Suprapubic skin (tissue), 4 donors: ENCODE measurements at regions not wholly inside any gene's neighbourhood (a gene's known extent, or its start where the extent isn't known, plus 50 kb on each side); places are given as distances from the start of the nearest gene placed in this dataset.

Source experiments
- DNase-seq, 2 donors: peaks; one replicate each; pipeline ENCODE4 v3.0.0-alpha.2; 2019; ENCODE audit warnings: low spot score in 2 of 2
- H3K27ac ChIP-seq: fragments of 200-600 bp; sonication (generic); one replicate; pipeline ENCODE4 v1.5.1; 2019
- H3K27me3 ChIP-seq: fragments of 200-600 bp; sonication (generic); one replicate; pipeline ENCODE4 v1.5.1; 2019
- H3K36me3 ChIP-seq: fragments of 200-600 bp; sonication (generic); one replicate; pipeline ENCODE4 v1.5.1; 2019
- H3K4me1 ChIP-seq: fragments of 200-600 bp; sonication (generic); one replicate; pipeline ENCODE4 v1.5.1; 2019
- H3K4me3 ChIP-seq: fragments of 200-600 bp; sonication (generic); one replicate; pipeline ENCODE4 v1.5.1; 2019; ENCODE audit warnings: mild to moderate bottlenecking
- H3K9me3 ChIP-seq: fragments of 200-600 bp; sonication (generic); one replicate; pipeline ENCODE4 v1.5.1; 2019
- CTCF ChIP-seq, 2 donors: fragments of 200-600 bp in 1 of 2; fragments of 450-650 bp in 1 of 2; sonication (generic) in 1 of 2; IDR thresholded peaks; one replicate each; pipeline ENCODE4 v1.5.1; 2016 to 2019; ENCODE audit warnings: antibody characterized with exemption in 2 of 2, mild to moderate bottlenecking in 1 of 2, moderate library complexity in 1 of 2
- EP300 ChIP-seq: sonication (generic); formaldehyde crosslinking; IDR thresholded peaks from one replicate; pipeline ENCODE4 v1.6.1; 2017; ENCODE audit warnings: antibody characterized with exemption
- POLR2A ChIP-seq, 2 donors: fragments of 450-650 bp; IDR thresholded peaks; one replicate each; pipeline ENCODE4 v1.6.1; 2017; ENCODE audit warnings: antibody characterized with exemption in 2 of 2, mild to moderate bottlenecking in 2 of 2, moderate library complexity in 2 of 2
- POLR2AphosphoS5 ChIP-seq, 3 donors: sonication (generic); formaldehyde crosslinking; IDR thresholded peaks; one replicate each; pipeline ENCODE4 v1.6.1; 2017; ENCODE audit warnings: antibody characterized with exemption in 3 of 3
- WGBS: methylation state at CpG from one replicate; pipeline ENCODE4 v1.1.5; 2018; 5-methylcytosine and 5-hydroxymethylcytosine counted together

DNA sequence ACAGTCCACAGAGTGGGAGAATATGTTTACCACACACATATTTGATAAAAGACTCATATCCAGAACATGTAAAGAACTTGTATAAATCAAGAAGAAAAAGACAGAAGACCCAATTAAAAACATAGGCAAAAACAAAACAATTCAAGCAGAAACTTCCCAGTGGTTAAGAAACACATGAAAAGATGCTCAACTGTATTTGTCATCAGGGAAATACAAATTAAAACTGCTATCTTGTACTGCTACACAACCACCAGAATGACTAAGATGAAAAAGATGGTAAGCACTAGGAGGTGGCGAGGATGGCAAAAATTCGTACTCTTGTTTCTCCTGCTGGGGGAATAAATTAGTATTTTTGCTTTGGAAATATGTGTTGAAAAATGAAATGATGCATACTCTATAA, 192.3 kb upstream of the C11orf87 start:
- Histone ChIP-seq H3K36me3 (no peaks in the 10 kb centered on the region), H3K4me3 (no peak overlapping the region), H3K27ac (no peak overlapping the region), H3K27me3 (no peaks in the 10 kb centered on the region), H3K9me3 (no peaks in the 10 kb centered on the region), H3K4me1 (no peaks in the 10 kb centered on the region)
- WGBS, result 90% methylated on average over 2 of the region's 2 CpGs
- TF ChIP-seq CTCF (IDR thresholded peaks at IDR 0.05) (no peak), POLR2A (IDR thresholded peaks at IDR 0.05) (no peak), POLR2AphosphoS5 (IDR thresholded peaks at IDR 0.05) (no peak), EP300 (no peak)
- DNase-seq, result no peak

DNA sequence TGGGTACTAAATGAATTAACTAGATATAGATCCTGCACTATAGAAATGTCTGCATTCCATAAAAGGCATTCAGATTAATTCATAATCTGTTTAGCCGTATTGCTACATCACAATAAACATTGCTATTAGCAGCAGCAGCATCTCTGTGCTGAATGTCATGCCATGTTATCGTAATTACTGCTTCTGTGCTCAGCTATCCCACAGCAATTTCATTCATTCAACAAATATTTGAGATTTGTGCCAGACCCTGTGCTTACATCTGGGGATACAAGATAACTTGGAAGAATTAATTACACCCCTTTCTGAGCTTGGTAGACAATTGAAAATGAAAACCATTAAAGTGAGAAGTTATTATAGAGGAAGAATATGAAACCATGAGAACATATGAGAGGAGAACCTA, 185.8 kb upstream of the C11orf87 start:
- TF ChIP-seq EP300 (no peak), POLR2AphosphoS5 (IDR thresholded peaks at IDR 0.05) (no peak), CTCF (IDR thresholded peaks at IDR 0.05) (no peak), POLR2A (IDR thresholded peaks at IDR 0.05) (no peak)
- Histone ChIP-seq H3K4me1 (no peaks in the 10 kb centered on the region), H3K27me3 (no peaks in the 10 kb centered on the region), H3K4me3 (no peak overlapping the region), H3K27ac (no peak overlapping the region), H3K36me3 (no peaks in the 10 kb centered on the region), H3K9me3 (no peaks in the 10 kb centered on the region)
- no peak for DNase-seq
- WGBS, result 84% methylated on average over 2 of the region's 2 CpGs

DNA sequence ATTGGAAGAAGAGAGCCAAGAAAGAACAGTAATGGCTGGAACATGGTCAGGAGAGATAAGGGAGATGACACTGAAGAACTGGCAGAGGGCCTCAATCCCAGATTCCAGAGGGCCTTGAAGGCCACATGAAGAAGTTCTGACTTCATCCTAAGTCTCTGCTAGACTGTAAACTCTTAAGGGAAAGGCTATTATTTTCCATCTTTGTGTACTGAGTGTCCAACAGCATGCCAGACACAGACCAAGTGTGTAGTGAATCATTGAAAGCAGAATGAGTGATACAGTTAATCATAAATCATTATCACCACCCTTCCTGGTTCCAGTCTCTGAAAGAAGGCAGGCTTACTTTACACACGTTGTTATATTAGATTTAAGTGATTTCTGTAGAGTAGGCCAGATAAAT, 185.3 kb upstream of the C11orf87 start:
- 44% methylated on average over 1 of the region's 1 CpG for WGBS
- H3K27me3 ChIP-seq, result no peaks in the 10 kb centered on the region
- no peaks in the 10 kb centered on the region for H3K36me3 ChIP-seq
- no peaks in the 10 kb centered on the region for H3K9me3 ChIP-seq
- H3K4me3 ChIP-seq, result no peak overlapping the region
- H3K4me1 ChIP-seq, result no peaks in the 10 kb centered on the region
- no peak for TF ChIP-seq EP300
- no peak for TF ChIP-seq POLR2AphosphoS5 (IDR thresholded peaks at IDR 0.05)
- no peak for TF ChIP-seq CTCF (IDR thresholded peaks at IDR 0.05)
- TF ChIP-seq POLR2A (IDR thresholded peaks at IDR 0.05), result no peak
- no peak overlapping the region for H3K27ac ChIP-seq
- DNase-seq, result no peak

- TF ChIP-seq POLR2AphosphoS5 (IDR thresholded peaks at IDR 0.05) (no peak), CTCF (IDR thresholded peaks at IDR 0.05) (no peak), POLR2A (IDR thresholded peaks at IDR 0.05) (no peak), EP300 (no peak)
- no peak overlapping the region for H3K27ac ChIP-seq
- no peaks in the 10 kb centered on the region for H3K27me3 ChIP-seq
- H3K4me3 ChIP-seq, result no peak overlapping the region
- H3K4me1 ChIP-seq, result peaks cover 7% of the 10 kb centered on the region
- no peak for DNase-seq
- no peaks in the 10 kb centered on the region for H3K9me3 ChIP-seq
- H3K36me3 ChIP-seq, result no peaks in the 10 kb centered on the region
Measured at GRCh38 chr11:109237636-109238035, 184.4 kb upstream of the C11orf87 start.

GRCh38 chr11:109241988-109242536, 179.9 kb upstream of the C11orf87 start:
- no peak for DNase-seq
- no peaks in the 10 kb centered on the region for H3K36me3 ChIP-seq
- H3K9me3 ChIP-seq, result no peaks in the 10 kb centered on the region
- no peak overlapping the region for H3K27ac ChIP-seq
- no peak overlapping the region for H3K4me3 ChIP-seq
- no peaks in the 10 kb centered on the region for H3K27me3 ChIP-seq
- peaks cover 7% of the 10 kb centered on the region for H3K4me1 ChIP-seq
- TF ChIP-seq EP300 (no peak), POLR2AphosphoS5 (IDR thresholded peaks at IDR 0.05) (no peak), POLR2A (IDR thresholded peaks at IDR 0.05) (no peak), CTCF (IDR thresholded peaks at IDR 0.05) (no peak)
- WGBS, result 42% methylated on average over 3 of the region's 3 CpGs
